ENCODE measurements at regions not wholly inside any gene's neighbourhood (a gene's known extent, or its start where the extent isn't known, plus 50 kb on each side); places are given as distances from the start of the nearest gene placed in this dataset.

- Histone ChIP-seq H3K9ac (ENCODE audit: insufficient read depth, low read length) (no peak overlapping the region), H3K79me2 (ENCODE audit: control insufficient read depth, insufficient read depth, low read length) (no peaks in the 10 kb centered on the region), H2AFZ (ENCODE audit: low read length) (no peak overlapping the region), H3K27me3 (ENCODE audit: control insufficient read depth, insufficient read depth, low read length) (no peaks in the 10 kb centered on the region), H3K9me3 (ENCODE audit: control insufficient read depth, insufficient read depth, low read depth, low read length) (no peaks in the 10 kb centered on the region), H3K36me3 (ENCODE audit: control insufficient read depth, insufficient read depth, low read length) (no peaks in the 10 kb centered on the region), H3K4me1 (ENCODE audit: control insufficient read depth, extremely low read depth, insufficient read depth, low read length) (no peaks in the 10 kb centered on the region), H3K27ac (ENCODE audit: insufficient read depth, low read length) (no peak overlapping the region), H3K4me2 (ENCODE audit: extremely low read depth, insufficient read depth, low read length) (no peak overlapping the region), H4K20me1 (ENCODE audit: control insufficient read depth, extremely low read depth, insufficient read depth, low read length) (no peaks in the 10 kb centered on the region), H3K4me3 (replicated peaks in 1 of 4; ENCODE audit: control extremely low read depth in 1 of 4, insufficient read depth in 1 of 4, low read depth in 3 of 4, low read length in 4 of 4) (no peak overlapping the region)
- TF ChIP-seq CTCF (conservative IDR thresholded peaks at IDR 0.05 in 1 of 2, IDR thresholded peaks at IDR 0.05 in 1 of 2; ENCODE audit: low read depth in 1 of 2, low read length in 2 of 2) (no peak), EZH2 (IDR thresholded peaks at IDR 0.05; ENCODE audit: low read length, missing control alignments) (no peak)
- no peak for DNase-seq (ENCODE audit: low read depth in 2 of 2)
Observed at GRCh38 chr5:2912741-2913140, 161.3 kb upstream of the IRX2 start.

- no peak for TF ChIP-seq EZH2 (IDR thresholded peaks at IDR 0.05; ENCODE audit: low read length, missing control alignments)
- TF ChIP-seq CTCF (conservative IDR thresholded peaks at IDR 0.05 in 1 of 2, IDR thresholded peaks at IDR 0.05 in 1 of 2; ENCODE audit: low read depth in 1 of 2, low read length in 2 of 2): no peak
- H3K4me1 ChIP-seq (ENCODE audit: control insufficient read depth, extremely low read depth, insufficient read depth, low read length): no peaks in the 10 kb centered on the region
- H3K27me3 ChIP-seq (ENCODE audit: control insufficient read depth, insufficient read depth, low read length): no peaks in the 10 kb centered on the region
- H2AFZ ChIP-seq (ENCODE audit: low read length): no peak overlapping the region
- H3K4me3 ChIP-seq (replicated peaks in 1 of 4; ENCODE audit: control extremely low read depth in 1 of 4, insufficient read depth in 1 of 4, low read depth in 3 of 4, low read length in 4 of 4): no peak overlapping the region
- no peaks in the 10 kb centered on the region for H4K20me1 ChIP-seq (ENCODE audit: control insufficient read depth, extremely low read depth, insufficient read depth, low read length)
- no peak overlapping the region for H3K4me2 ChIP-seq (ENCODE audit: extremely low read depth, insufficient read depth, low read length)
- no peak for DNase-seq (ENCODE audit: low read depth in 2 of 2)
- H3K9ac ChIP-seq (ENCODE audit: insufficient read depth, low read length): no peak overlapping the region
- no peak overlapping the region for H3K27ac ChIP-seq (ENCODE audit: insufficient read depth, low read length)
- H3K36me3 ChIP-seq (ENCODE audit: control insufficient read depth, insufficient read depth, low read length): no peaks in the 10 kb centered on the region
- no peaks in the 10 kb centered on the region for H3K79me2 ChIP-seq (ENCODE audit: control insufficient read depth, insufficient read depth, low read length)
- H3K9me3 ChIP-seq (ENCODE audit: control insufficient read depth, insufficient read depth, low read depth, low read length): no peaks in the 10 kb centered on the region
Observed at GRCh38 chr5:2910401-2911175, 159.1 kb upstream of the IRX2 start.

GRCh38 chr5:2909035-2909434, 157.6 kb upstream of the IRX2 start:
- Histone ChIP-seq H3K9ac (ENCODE audit: insufficient read depth, low read length) (no peak overlapping the region), H3K79me2 (ENCODE audit: control insufficient read depth, insufficient read depth, low read length) (no peaks in the 10 kb centered on the region), H3K4me3 (replicated peaks in 1 of 4; ENCODE audit: control extremely low read depth in 1 of 4, insufficient read depth in 1 of 4, low read depth in 3 of 4, low read length in 4 of 4) (no peak overlapping the region), H3K36me3 (ENCODE audit: control insufficient read depth, insufficient read depth, low read length) (no peaks in the 10 kb centered on the region), H3K27ac (ENCODE audit: insufficient read depth, low read length) (no peak overlapping the region), H2AFZ (ENCODE audit: low read length) (no peak overlapping the region), H3K4me2 (ENCODE audit: extremely low read depth, insufficient read depth, low read length) (no peak overlapping the region), H3K4me1 (ENCODE audit: control insufficient read depth, extremely low read depth, insufficient read depth, low read length) (no peaks in the 10 kb centered on the region), H3K27me3 (ENCODE audit: control insufficient read depth, insufficient read depth, low read length) (no peaks in the 10 kb centered on the region), H3K9me3 (ENCODE audit: control insufficient read depth, insufficient read depth, low read depth, low read length) (no peaks in the 10 kb centered on the region), H4K20me1 (ENCODE audit: control insufficient read depth, extremely low read depth, insufficient read depth, low read length) (no peaks in the 10 kb centered on the region)
- DNase-seq (ENCODE audit: low read depth in 2 of 2): no peak
- no peak for TF ChIP-seq CTCF (conservative IDR thresholded peaks at IDR 0.05 in 1 of 2, IDR thresholded peaks at IDR 0.05 in 1 of 2; ENCODE audit: low read depth in 1 of 2, low read length in 2 of 2)
- TF ChIP-seq EZH2 (IDR thresholded peaks at IDR 0.05; ENCODE audit: low read length, missing control alignments): no peak
